ENCODE measurements at regions not wholly inside any gene's neighbourhood (a gene's known extent, or its start where the extent isn't known, plus 50 kb on each side); places are given as distances from the start of the nearest gene placed in this dataset.

DNA sequence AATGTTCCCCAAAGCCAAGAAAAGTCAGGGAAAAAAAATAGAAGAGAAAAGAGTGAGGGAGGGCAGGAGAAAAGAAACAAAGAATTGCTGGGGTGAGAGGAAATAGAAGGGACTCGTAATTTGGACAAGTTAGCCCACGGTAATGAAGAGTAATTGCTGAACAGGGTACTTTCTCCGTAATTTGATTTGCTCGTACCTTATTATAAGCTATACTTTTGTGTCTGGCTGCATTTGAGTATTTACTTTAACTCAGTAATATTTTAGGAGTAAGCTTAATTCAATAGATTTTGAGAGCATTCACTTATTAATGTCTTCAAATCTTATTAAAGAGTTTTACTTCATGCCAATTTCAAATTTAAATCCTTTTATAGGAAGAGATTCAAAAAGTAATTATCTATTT is 527.5 kb downstream of the COL11A1 start:
- TF ChIP-seq POLR2A (IDR thresholded peaks at IDR 0.05) (no peak), CTCF (IDR thresholded peaks at IDR 0.05) (no peak)
